ENCODE measurements at regions not wholly inside any gene's neighbourhood (a gene's known extent, or its start where the extent isn't known, plus 50 kb on each side); places are given as distances from the start of the nearest gene placed in this dataset.

GRCh38 chr5:126354858-126355731 lies 68.1 kb upstream of the GRAMD2B start:
- peaks cover 0 to 6% (median 5%) of the 10 kb centered on the region in 3 donors for H3K27me3 Mint-ChIP-seq (ENCODE audit: low read depth in 3 of 3)
- peak overlapping the region in 1 of 6 donors; percentile 32 for H3K27ac Mint-ChIP-seq
- H3K9me3 Mint-ChIP-seq: no peaks in the 10 kb centered on the region
- no peaks in the 10 kb centered on the region for H3K36me3 Mint-ChIP-seq
- no peak overlapping the region for H3K4me3 Mint-ChIP-seq
- DNase-seq: no peak
- peaks cover 20 to 27% of the 10 kb centered on the region in 2 donors for H3K4me1 Mint-ChIP-seq

- DNase-seq: no peak
- H3K27ac Mint-ChIP-seq: no peak overlapping the region
- H3K4me1 Mint-ChIP-seq: peaks cover 25 to 31% of the 10 kb centered on the region in 2 donors
- H3K9me3 Mint-ChIP-seq: no peaks in the 10 kb centered on the region
- no peak overlapping the region for H3K4me3 Mint-ChIP-seq
- no peaks in the 10 kb centered on the region for H3K36me3 Mint-ChIP-seq
- peaks cover 0 to 7% (median 6%) of the 10 kb centered on the region in 3 donors for H3K27me3 Mint-ChIP-seq (ENCODE audit: low read depth in 3 of 3)
Measured at GRCh38 chr5:126355940-126356339, 67.3 kb upstream of the GRAMD2B start.

- Mint-ChIP-seq H3K36me3 (no peaks in the 10 kb centered on the region), H3K27ac (no peak overlapping the region), H3K9me3 (no peaks in the 10 kb centered on the region), H3K4me3 (no peak overlapping the region), H3K4me1 (peaks cover 25 to 31% of the 10 kb centered on the region in 2 donors), H3K27me3 (ENCODE audit: low read depth in 3 of 3) (peaks cover 0 to 9% (median 7%) of the 10 kb centered on the region in 3 donors)
- no peak for DNase-seq
Measured at GRCh38 chr5:126357585-126358342, 65.4 kb upstream of the GRAMD2B start.

- Mint-ChIP-seq H3K27me3 (ENCODE audit: low read depth in 3 of 3) (peaks cover 2 to 9% (median 7%) of the 10 kb centered on the region in 3 donors), H3K36me3 (no peaks in the 10 kb centered on the region), H3K4me1 (peaks cover 25 to 31% of the 10 kb centered on the region in 2 donors), H3K9me3 (no peaks in the 10 kb centered on the region), H3K4me3 (no peak overlapping the region), H3K27ac (peak overlapping the region in 3 of 6 donors; percentile 2 to 43 (median 14))
- peak; percentile 23 to 31 (median 27) for DNase-seq
Measured at GRCh38 chr5:126358525-126358924, 64.7 kb upstream of the GRAMD2B start.

- Mint-ChIP-seq H3K36me3 (no peaks in the 10 kb centered on the region), H3K27ac (peak overlapping the region in 1 of 6 donors; percentile 14), H3K27me3 (ENCODE audit: low read depth in 3 of 3) (peaks cover 3 to 9% (median 7%) of the 10 kb centered on the region in 3 donors), H3K4me1 (peaks cover 21% of the 10 kb centered on the region in 2 donors), H3K9me3 (no peaks in the 10 kb centered on the region), H3K4me3 (peak overlapping the region in 2 of 5 donors; percentile 7 to 48)
- DNase-seq: peak; percentile 18 to 32 (median 25)
Measured at GRCh38 chr5:126359884-126360283, 63.3 kb upstream of the GRAMD2B start.

- H3K27ac Mint-ChIP-seq: no peak overlapping the region
- no peaks in the 10 kb centered on the region for H3K9me3 Mint-ChIP-seq
- DNase-seq: no peak
- peaks cover 15 to 21% of the 10 kb centered on the region in 2 donors for H3K4me1 Mint-ChIP-seq
- H3K27me3 Mint-ChIP-seq (ENCODE audit: low read depth in 3 of 3): peaks cover 3 to 9% (median 7%) of the 10 kb centered on the region in 3 donors
- H3K36me3 Mint-ChIP-seq: no peaks in the 10 kb centered on the region
- H3K4me3 Mint-ChIP-seq: peak overlapping the region in 1 of 5 donors; percentile 48
Measured at GRCh38 chr5:126360467-126360866, 62.7 kb upstream of the GRAMD2B start.

GRCh38 chr5:126363658-126364057 lies 59.6 kb upstream of the GRAMD2B start:
- no peak for DNase-seq
- Mint-ChIP-seq H3K4me3 (no peak overlapping the region), H3K9me3 (no peaks in the 10 kb centered on the region), H3K27me3 (ENCODE audit: low read depth in 3 of 3) (peaks cover 3 to 7% (median 5%) of the 10 kb centered on the region in 3 donors), H3K36me3 (no peaks in the 10 kb centered on the region), H3K4me1 (peaks cover 13 to 18% of the 10 kb centered on the region in 2 donors), H3K27ac (no peak overlapping the region)

- no peaks in the 10 kb centered on the region for H3K9me3 Mint-ChIP-seq
- H3K36me3 Mint-ChIP-seq: no peaks in the 10 kb centered on the region
- DNase-seq: no peak
- H3K4me3 Mint-ChIP-seq: no peak overlapping the region
- peaks cover 11% of the 10 kb centered on the region in 2 donors for H3K4me1 Mint-ChIP-seq
- peaks cover 3 to 9% (median 5%) of the 10 kb centered on the region in 3 donors for H3K27me3 Mint-ChIP-seq (ENCODE audit: low read depth in 3 of 3)
- no peak overlapping the region for H3K27ac Mint-ChIP-seq
Measured at GRCh38 chr5:126364206-126364902, 58.9 kb upstream of the GRAMD2B start.

- Mint-ChIP-seq H3K4me3 (no peak overlapping the region), H3K36me3 (no peaks in the 10 kb centered on the region), H3K27me3 (ENCODE audit: low read depth in 3 of 3) (peaks cover 2 to 5% (median 3%) of the 10 kb centered on the region in 3 donors), H3K27ac (no peak overlapping the region), H3K4me1 (no peaks in the 10 kb centered on the region), H3K9me3 (no peaks in the 10 kb centered on the region)
- DNase-seq: no peak
Measured at GRCh38 chr5:126365446-126366198, 57.6 kb upstream of the GRAMD2B start.

GRCh38 chr5:126366199-126366560 lies 57.0 kb upstream of the GRAMD2B start:
- Mint-ChIP-seq H3K4me3 (no peak overlapping the region), H3K27ac (no peak overlapping the region), H3K9me3 (no peaks in the 10 kb centered on the region), H3K4me1 (no peaks in the 10 kb centered on the region), H3K27me3 (ENCODE audit: low read depth in 3 of 3) (peaks cover 2 to 5% (median 3%) of the 10 kb centered on the region in 3 donors), H3K36me3 (no peaks in the 10 kb centered on the region)
- DNase-seq: no peak

- H3K27me3 Mint-ChIP-seq (ENCODE audit: low read depth in 3 of 3): peaks cover 2 to 3% (median 2%) of the 10 kb centered on the region in 3 donors
- H3K4me3 Mint-ChIP-seq: no peak overlapping the region
- peaks cover 2 to 4% of the 10 kb centered on the region in 2 donors for H3K4me1 Mint-ChIP-seq
- no peak for DNase-seq
- no peaks in the 10 kb centered on the region for H3K9me3 Mint-ChIP-seq
- H3K36me3 Mint-ChIP-seq: no peaks in the 10 kb centered on the region
- no peak overlapping the region for H3K27ac Mint-ChIP-seq
Measured at GRCh38 chr5:126368239-126368812, 54.9 kb upstream of the GRAMD2B start.

GRCh38 chr5:126369083-126369482 lies 54.1 kb upstream of the GRAMD2B start:
- H3K4me1 Mint-ChIP-seq: peaks cover 10 to 12% of the 10 kb centered on the region in 2 donors
- H3K4me3 Mint-ChIP-seq: no peak overlapping the region
- no peak overlapping the region for H3K27ac Mint-ChIP-seq
- no peaks in the 10 kb centered on the region for H3K9me3 Mint-ChIP-seq
- no peak for DNase-seq
- peaks cover 0 to 2% (median 2%) of the 10 kb centered on the region in 3 donors for H3K27me3 Mint-ChIP-seq (ENCODE audit: low read depth in 3 of 3)
- H3K36me3 Mint-ChIP-seq: no peaks in the 10 kb centered on the region
